ENCODE measurements at regions not wholly inside any gene's neighbourhood (a gene's known extent, or its start where the extent isn't known, plus 50 kb on each side); places are given as distances from the start of the nearest gene placed in this dataset.
"Not testable (repeated sequence)": the region's sequence is repeated elsewhere in the genome, so short reads cannot be mapped to it uniquely, and the experiment has no call there.

GRCh38 chr6:23713211-23713610 is 412.8 kb upstream of the NRSN1 start:
- H3K4me1 Mint-ChIP-seq, result no peaks in the 10 kb centered on the region
- peaks cover 0 to 1% (median 0%) of the 10 kb centered on the region in 3 donors for H3K27me3 Mint-ChIP-seq (ENCODE audit: low read depth in 3 of 3)
- H3K27ac Mint-ChIP-seq, result no peak overlapping the region
- H3K9me3 Mint-ChIP-seq, result peaks cover 7 to 29% (median 12%) of the 10 kb centered on the region in 6 donors
- no peaks in the 10 kb centered on the region for H3K36me3 Mint-ChIP-seq
- no peak for DNase-seq
- H3K4me3 Mint-ChIP-seq, result no peak overlapping the region

- H3K27me3 Mint-ChIP-seq (ENCODE audit: low read depth in 3 of 3), result no peaks in the 10 kb centered on the region
- H3K27ac Mint-ChIP-seq, result no peak overlapping the region
- no peak for DNase-seq
- H3K9me3 Mint-ChIP-seq, result peaks cover 0 to 14% (median 7%) of the 10 kb centered on the region in 6 donors
- no peak overlapping the region for H3K4me3 Mint-ChIP-seq
- H3K36me3 Mint-ChIP-seq, result no peaks in the 10 kb centered on the region
- no peaks in the 10 kb centered on the region for H3K4me1 Mint-ChIP-seq
Measured at GRCh38 chr6:23728707-23729106, 397.3 kb upstream of the NRSN1 start.

- Mint-ChIP-seq H3K9me3 (peaks cover 3 to 11% (median 7%) of the 10 kb centered on the region in 6 donors), H3K27me3 (ENCODE audit: low read depth in 3 of 3) (no peaks in the 10 kb centered on the region), H3K4me3 (no peak overlapping the region), H3K4me1 (no peaks in the 10 kb centered on the region), H3K27ac (no peak overlapping the region), H3K36me3 (no peaks in the 10 kb centered on the region)
- no peak for DNase-seq
Measured at GRCh38 chr6:23731609-23732008, 394.4 kb upstream of the NRSN1 start.

- Mint-ChIP-seq H3K27me3 (ENCODE audit: low read depth in 3 of 3) (no peaks in the 10 kb centered on the region), H3K27ac (no peak overlapping the region), H3K9me3 (peaks cover 2 to 15% (median 9%) of the 10 kb centered on the region in 6 donors), H3K4me3 (no peak overlapping the region), H3K4me1 (no peaks in the 10 kb centered on the region), H3K36me3 (no peaks in the 10 kb centered on the region)
- no peak for DNase-seq
Measured at GRCh38 chr6:23732521-23732920, 393.5 kb upstream of the NRSN1 start.

GRCh38 chr6:23735151-23735550 is 390.9 kb upstream of the NRSN1 start:
- Mint-ChIP-seq H3K9me3 (peaks cover 3 to 25% (median 11%) of the 10 kb centered on the region in 6 donors), H3K27me3 (ENCODE audit: low read depth in 3 of 3) (no peaks in the 10 kb centered on the region), H3K36me3 (no peaks in the 10 kb centered on the region), H3K4me3 (no peak overlapping the region), H3K4me1 (no peaks in the 10 kb centered on the region), H3K27ac (no peak overlapping the region)
- no peak for DNase-seq

- Mint-ChIP-seq H3K9me3 (peaks cover 3 to 30% (median 12%) of the 10 kb centered on the region in 6 donors), H3K27ac (no peak overlapping the region), H3K36me3 (no peaks in the 10 kb centered on the region), H3K4me1 (no peaks in the 10 kb centered on the region), H3K4me3 (no peak overlapping the region), H3K27me3 (ENCODE audit: low read depth in 3 of 3) (no peaks in the 10 kb centered on the region)
- no peak for DNase-seq
Measured at GRCh38 chr6:23736577-23736976, 389.4 kb upstream of the NRSN1 start.

GRCh38 chr6:23747239-23747638 is 378.8 kb upstream of the NRSN1 start:
- Mint-ChIP-seq H3K4me1 (no peaks in the 10 kb centered on the region), H3K27ac (no peak overlapping the region), H3K27me3 (ENCODE audit: low read depth in 3 of 3) (no peaks in the 10 kb centered on the region), H3K4me3 (no peak overlapping the region), H3K36me3 (no peaks in the 10 kb centered on the region), H3K9me3 (peaks cover 1 to 27% (median 9%) of the 10 kb centered on the region in 6 donors)
- DNase-seq, result no peak

- Mint-ChIP-seq H3K9me3 (peaks cover 2 to 38% (median 9%) of the 10 kb centered on the region in 6 donors), H3K27ac (no peak overlapping the region), H3K36me3 (no peaks in the 10 kb centered on the region), H3K4me3 (no peak overlapping the region), H3K4me1 (no peaks in the 10 kb centered on the region), H3K27me3 (ENCODE audit: low read depth in 3 of 3) (peaks cover 0 to 2% (median 2%) of the 10 kb centered on the region in 3 donors)
- DNase-seq, result no peak
Measured at GRCh38 chr6:23752414-23752813, 373.6 kb upstream of the NRSN1 start.

GRCh38 chr6:23754197-23754596 is 371.8 kb upstream of the NRSN1 start:
- no peaks in the 10 kb centered on the region for H3K36me3 Mint-ChIP-seq
- no peak for DNase-seq
- no peak overlapping the region for H3K4me3 Mint-ChIP-seq
- H3K4me1 Mint-ChIP-seq, result no peaks in the 10 kb centered on the region
- peaks cover 0 to 37% (median 9%) of the 10 kb centered on the region in 6 donors for H3K9me3 Mint-ChIP-seq
- peaks cover 0 to 2% (median 2%) of the 10 kb centered on the region in 3 donors for H3K27me3 Mint-ChIP-seq (ENCODE audit: low read depth in 3 of 3)
- no peak overlapping the region for H3K27ac Mint-ChIP-seq

GRCh38 chr6:23775127-23775526 is 350.9 kb upstream of the NRSN1 start:
- no peaks in the 10 kb centered on the region for H3K27me3 Mint-ChIP-seq (ENCODE audit: low read depth in 3 of 3)
- H3K36me3 Mint-ChIP-seq, result no peaks in the 10 kb centered on the region
- H3K27ac Mint-ChIP-seq, result no peak overlapping the region
- no peaks in the 10 kb centered on the region for H3K4me1 Mint-ChIP-seq
- DNase-seq, result no peak
- H3K4me3 Mint-ChIP-seq, result no peak overlapping the region
- H3K9me3 Mint-ChIP-seq, result peaks cover 0 to 20% (median 6%) of the 10 kb centered on the region in 6 donors

GRCh38 chr6:23783901-23784300 is 342.1 kb upstream of the NRSN1 start:
- H3K27me3 Mint-ChIP-seq (ENCODE audit: low read depth in 3 of 3), result peaks cover 0 to 2% (median 0%) of the 10 kb centered on the region in 3 donors
- H3K4me1 Mint-ChIP-seq, result no peaks in the 10 kb centered on the region

GRCh38 chr6:23784301-23784919 is 341.6 kb upstream of the NRSN1 start:
- DNase-seq, result no peak
- Mint-ChIP-seq H3K36me3 (no peaks in the 10 kb centered on the region), H3K27ac (no peak overlapping the region), H3K9me3 (peaks cover 3 to 36% (median 7%) of the 10 kb centered on the region in 6 donors), H3K27me3 (ENCODE audit: low read depth in 3 of 3) (peaks cover 0 to 2% (median 0%) of the 10 kb centered on the region in 3 donors), H3K4me1 (no peaks in the 10 kb centered on the region), H3K4me3 (no peak overlapping the region)

More at GRCh38 chr6:23783901-23784300, 342.1 kb upstream of the NRSN1 start:
- H3K27ac Mint-ChIP-seq, result no peak overlapping the region
- no peaks in the 10 kb centered on the region for H3K36me3 Mint-ChIP-seq
- no peak overlapping the region for H3K4me3 Mint-ChIP-seq
- no peak for DNase-seq
- H3K9me3 Mint-ChIP-seq, result peaks cover 3 to 36% (median 7%) of the 10 kb centered on the region in 6 donors

- Mint-ChIP-seq H3K4me1 (no peaks in the 10 kb centered on the region), H3K36me3 (no peaks in the 10 kb centered on the region), H3K27me3 (ENCODE audit: low read depth in 3 of 3) (peaks cover 2 to 3% (median 2%) of the 10 kb centered on the region in 3 donors), H3K4me3 (no peak overlapping the region), H3K27ac (no peak overlapping the region), H3K9me3 (peaks cover 3 to 11% (median 7%) of the 10 kb centered on the region in 6 donors)
- no peak for DNase-seq
Measured at GRCh38 chr6:23790756-23791155, 335.3 kb upstream of the NRSN1 start.

GRCh38 chr6:23797041-23797440 is 329.0 kb upstream of the NRSN1 start:
- peaks cover 0 to 2% (median 0%) of the 10 kb centered on the region in 3 donors for H3K27me3 Mint-ChIP-seq (ENCODE audit: low read depth in 3 of 3)

GRCh38 chr6:23804289-23804688 is 321.7 kb upstream of the NRSN1 start:
- not testable (repeated sequence) for H3K4me1 Mint-ChIP-seq; DNase-seq; H3K36me3 Mint-ChIP-seq; H3K27me3 Mint-ChIP-seq (ENCODE audit: low read depth in 3 of 3); H3K27ac Mint-ChIP-seq; H3K4me3 Mint-ChIP-seq
- peaks cover 2 to 35% (median 7%) of the 10 kb centered on the region in 6 donors for H3K9me3 Mint-ChIP-seq

More at GRCh38 chr6:23797041-23797440, 329.0 kb upstream of the NRSN1 start:
- H3K36me3 Mint-ChIP-seq, result no peaks in the 10 kb centered on the region
- no peaks in the 10 kb centered on the region for H3K4me1 Mint-ChIP-seq
- H3K27ac Mint-ChIP-seq, result no peak overlapping the region
- peaks cover 0 to 20% (median 8%) of the 10 kb centered on the region in 6 donors for H3K9me3 Mint-ChIP-seq
- DNase-seq, result no peak
- H3K4me3 Mint-ChIP-seq, result no peak overlapping the region

Data from immature natural killer cell (primary cell).